Umbilical cord (tissue), 1 donor: ENCODE measurements at regions not wholly inside any gene's neighbourhood (a gene's known extent, or its start where the extent isn't known, plus 50 kb on each side); places are given as distances from the start of the nearest gene placed in this dataset.

Source experiments
- DNase-seq: peaks from one replicate; pipeline ENCODE4 v3.0.0-alpha.2; 2015; ENCODE audit warnings: low spot score

- no peak for DNase-seq
Measured at GRCh38 chr14:58946431-58946830, 242.0 kb upstream of the DAAM1 start.

GRCh38 chr14:58947156-58947555 is 241.3 kb upstream of the DAAM1 start:
- DNase-seq, result no peak

DNA sequence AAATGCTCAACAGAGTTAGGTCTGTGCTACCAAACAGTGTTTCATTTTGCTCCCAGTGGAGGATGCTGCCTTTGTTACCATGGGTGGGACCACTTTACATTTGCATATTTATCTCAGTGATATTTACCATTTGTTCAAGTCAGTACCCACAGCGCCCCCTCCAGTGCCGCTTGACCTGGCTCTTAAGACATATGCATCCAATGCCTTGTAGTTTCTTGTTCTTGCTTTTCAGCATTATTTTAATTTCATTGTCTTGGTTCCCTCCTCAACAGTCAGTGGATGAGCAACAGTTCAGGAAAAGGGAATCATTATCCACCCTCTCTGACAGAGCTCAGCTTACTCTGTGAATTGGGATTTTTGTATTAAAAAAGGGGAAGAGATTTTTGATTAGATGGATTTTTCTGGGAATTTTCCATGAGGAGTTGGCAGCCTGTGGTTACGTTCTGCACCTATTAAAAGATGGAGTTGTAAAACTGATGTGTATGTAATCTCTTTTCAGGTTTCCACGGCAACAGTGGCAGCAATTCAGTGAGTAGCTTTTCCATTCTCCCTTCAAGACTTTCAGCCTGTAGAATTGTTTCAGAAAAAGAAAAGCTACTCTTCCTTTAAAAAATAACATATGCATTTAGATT is 240.5 kb upstream of the DAAM1 start:
- DNase-seq, result peak; percentile 68

DNA sequence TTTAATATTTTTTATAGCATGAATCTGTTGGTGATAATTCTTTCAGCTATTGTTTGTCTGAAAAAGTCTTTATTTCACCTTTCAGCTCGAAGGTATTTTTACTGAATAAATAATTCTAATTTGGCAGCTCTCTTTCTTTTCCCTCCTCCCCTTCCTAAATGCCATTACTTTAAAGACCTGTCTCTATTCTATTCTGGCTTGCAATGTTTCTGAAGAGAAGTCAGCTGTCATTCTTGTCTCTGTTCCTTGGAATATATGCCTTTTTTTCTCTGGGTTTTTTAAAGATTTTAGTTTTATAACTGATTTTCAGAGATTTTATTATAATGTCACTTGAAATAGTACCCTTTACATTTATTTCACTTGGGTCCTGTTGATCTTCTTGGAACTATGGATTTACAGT is 237.9 kb upstream of the DAAM1 start:
- no peak for DNase-seq

- no peak for DNase-seq
Measured at GRCh38 chr14:58951143-58951542, 237.3 kb upstream of the DAAM1 start.

GRCh38 chr14:58954052-58954451 is 234.4 kb upstream of the DAAM1 start:
- DNase-seq, result no peak

DNA sequence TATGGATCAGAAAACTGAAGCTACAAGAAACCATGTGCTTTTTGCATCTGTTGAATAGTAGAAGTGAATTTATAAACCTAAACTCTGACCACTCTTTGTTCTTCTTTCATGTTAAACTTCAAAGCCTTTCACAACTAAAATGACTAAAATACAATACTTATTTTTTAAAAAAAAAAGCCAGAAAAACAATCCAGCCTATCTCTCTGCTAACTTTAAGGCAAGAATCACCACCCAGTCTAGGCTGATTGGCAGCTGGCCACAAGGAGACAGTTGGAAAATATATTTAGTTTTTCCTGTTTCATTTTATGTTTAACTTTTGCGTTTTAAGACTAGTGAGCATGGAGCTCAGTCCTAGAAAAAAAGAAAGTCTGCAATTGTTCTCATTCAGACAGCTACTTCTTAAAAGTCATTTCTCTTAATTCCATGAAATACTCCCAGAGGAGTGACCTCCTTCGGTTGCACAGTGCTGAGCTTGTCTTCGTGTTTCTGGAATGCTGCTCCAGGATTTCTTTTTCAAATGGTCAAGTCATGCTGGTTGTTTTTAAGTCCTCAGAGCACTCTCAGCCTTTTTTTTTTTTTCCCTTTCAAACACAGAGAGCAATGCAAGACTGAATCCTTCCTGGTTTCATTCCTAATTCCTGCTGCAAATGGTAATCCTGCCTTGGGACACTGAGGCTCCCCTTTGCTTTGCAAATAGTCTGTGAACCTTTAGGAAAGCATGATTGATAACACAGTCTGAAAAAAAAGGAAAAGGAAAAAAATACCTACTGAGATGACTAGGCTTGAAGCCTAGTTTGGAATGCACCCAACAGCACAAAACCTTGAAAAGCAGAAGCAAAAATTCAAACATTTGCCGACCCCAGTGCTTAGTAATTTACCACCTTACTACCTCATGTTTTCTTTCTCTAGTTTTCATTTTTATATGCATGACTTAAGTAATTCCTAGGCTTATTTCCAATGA is 233.3 kb upstream of the DAAM1 start:
- DNase-seq, result peak; percentile 88

GRCh38 chr14:58961045-58961731 is 227.3 kb upstream of the DAAM1 start:
- DNase-seq, result no peak

- DNase-seq, result no peak
Measured at GRCh38 chr14:58963873-58964597, 224.4 kb upstream of the DAAM1 start.

- DNase-seq, result no peak
Measured at GRCh38 chr14:58964598-58964928, 223.9 kb upstream of the DAAM1 start.

GRCh38 chr14:58965601-58966000 is 222.9 kb upstream of the DAAM1 start:
- no peak for DNase-seq

GRCh38 chr14:58966997-58967396 is 221.5 kb upstream of the DAAM1 start:
- DNase-seq, result no peak

GRCh38 chr14:58969951-58970751 is 218.3 kb upstream of the DAAM1 start:
- peak; percentile 59 for DNase-seq

GRCh38 chr14:58972233-58973017 is 216.0 kb upstream of the DAAM1 start:
- DNase-seq, result no peak

DNA sequence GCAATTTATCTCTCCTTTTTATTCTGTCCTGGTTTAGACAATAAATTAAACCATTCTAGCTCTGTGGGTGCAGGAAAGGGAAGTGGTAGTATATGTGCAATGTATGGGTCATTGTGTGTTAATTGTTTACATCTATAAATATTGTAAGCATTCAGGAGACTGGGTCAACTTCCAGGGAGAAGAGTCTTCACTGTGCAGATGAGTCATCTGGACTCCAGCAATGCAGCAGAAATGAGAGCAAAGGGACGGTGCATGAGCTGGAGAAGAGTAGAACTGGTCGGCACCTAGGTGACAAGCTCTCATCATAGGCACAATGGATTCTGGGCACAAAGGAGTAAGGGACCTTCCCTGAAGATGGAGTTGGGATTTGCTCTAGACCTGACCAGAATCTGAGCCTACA is 211.1 kb upstream of the DAAM1 start:
- no peak for DNase-seq

DNA sequence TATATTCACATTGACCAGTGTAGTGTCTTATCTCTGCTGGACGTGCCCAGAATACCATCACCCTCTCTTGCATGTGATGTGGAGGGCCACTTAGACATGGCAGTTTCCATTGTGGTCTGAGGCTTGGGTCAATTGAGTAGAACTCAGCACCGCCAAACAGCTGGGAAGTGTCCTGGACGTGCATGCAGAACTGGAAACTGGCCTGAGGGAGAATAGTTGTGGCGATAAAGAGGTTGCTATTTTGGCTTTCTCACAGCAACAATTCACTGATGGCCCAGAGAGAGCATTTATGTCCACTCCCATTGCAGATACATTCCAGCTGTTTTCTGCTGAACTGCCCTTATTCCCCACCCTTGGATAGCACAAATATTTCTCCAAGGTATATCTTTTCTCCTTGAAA is 210.1 kb upstream of the DAAM1 start:
- peak; percentile 18 for DNase-seq

DNA sequence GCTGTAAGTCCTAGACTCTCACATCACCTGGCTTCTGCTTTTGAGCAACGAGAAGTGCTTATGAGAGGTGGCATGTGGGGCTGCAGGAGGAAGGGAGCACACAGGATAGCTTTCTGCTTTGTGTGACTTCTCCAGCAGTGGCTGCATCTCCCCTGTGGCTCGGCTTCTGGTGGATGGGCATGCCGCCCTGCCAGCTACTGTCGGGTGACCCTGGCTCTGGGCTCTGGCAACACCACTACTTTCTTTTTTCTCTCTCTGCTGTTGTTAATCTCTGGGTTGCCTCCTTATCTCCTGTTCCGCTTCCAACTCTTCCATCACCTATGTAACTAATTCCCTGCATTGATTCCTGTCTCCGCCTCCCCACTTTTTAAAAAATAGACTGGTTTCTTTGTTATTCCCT is 209.1 kb upstream of the DAAM1 start:
- no peak for DNase-seq

GRCh38 chr14:58981840-58982239 is 206.6 kb upstream of the DAAM1 start:
- no peak for DNase-seq

GRCh38 chr14:58985786-58986185 is 202.7 kb upstream of the DAAM1 start:
- no peak for DNase-seq

DNA sequence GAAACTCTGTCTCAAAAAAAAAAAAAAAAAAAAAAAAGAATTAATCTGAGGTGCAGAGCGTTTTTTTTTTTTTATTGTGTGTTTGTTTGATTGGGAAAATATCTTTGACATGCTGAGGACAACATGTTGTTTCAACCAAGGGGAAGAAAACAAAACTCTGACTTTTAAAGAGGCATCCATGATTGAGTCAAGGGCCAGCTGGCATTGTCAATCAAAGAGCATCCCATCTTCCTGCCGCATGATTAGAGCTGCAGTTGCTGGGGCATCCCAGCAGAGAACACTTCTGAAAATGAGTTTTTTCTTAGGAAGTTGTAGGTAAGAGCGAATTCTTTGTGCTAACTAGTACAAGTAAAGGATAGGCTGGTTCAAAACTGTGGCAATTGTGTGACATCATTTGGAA is 200.9 kb upstream of the DAAM1 start:
- no peak for DNase-seq
